CD4-positive, alpha-beta T cell treated with Interferon alpha-2 for 1 hour (primary cell): ENCODE measurements at regions not wholly inside any gene's neighbourhood (a gene's known extent, or its start where the extent isn't known, plus 50 kb on each side); places are given as distances from the start of the nearest gene placed in this dataset.

Experiments
- DNase-seq, 2 donors: peaks; one replicate each; pipeline ENCODE4 v3.0.0-alpha.2; 2020 to 2022

DNA sequence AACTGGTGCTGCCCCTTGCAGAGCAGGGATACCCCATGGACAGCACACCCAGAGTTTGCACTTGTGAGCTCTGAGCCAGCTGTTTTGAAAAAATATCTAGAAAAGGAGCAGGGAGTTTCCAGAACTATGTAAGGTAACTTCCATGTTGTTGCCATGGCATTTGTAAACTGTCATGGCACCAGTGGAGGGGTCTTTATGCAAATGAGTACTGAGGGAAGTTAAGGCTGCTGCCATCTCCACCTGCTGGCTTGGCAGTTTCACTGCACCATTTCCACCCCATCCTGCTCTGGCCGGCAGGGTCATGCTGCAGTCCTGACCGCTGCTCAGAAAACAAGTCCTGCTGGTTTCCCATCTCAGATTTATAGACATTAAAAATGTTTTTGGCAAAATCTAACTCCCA lies 52.3 kb upstream of the SNTG2 start:
- no peak for DNase-seq

DNA sequence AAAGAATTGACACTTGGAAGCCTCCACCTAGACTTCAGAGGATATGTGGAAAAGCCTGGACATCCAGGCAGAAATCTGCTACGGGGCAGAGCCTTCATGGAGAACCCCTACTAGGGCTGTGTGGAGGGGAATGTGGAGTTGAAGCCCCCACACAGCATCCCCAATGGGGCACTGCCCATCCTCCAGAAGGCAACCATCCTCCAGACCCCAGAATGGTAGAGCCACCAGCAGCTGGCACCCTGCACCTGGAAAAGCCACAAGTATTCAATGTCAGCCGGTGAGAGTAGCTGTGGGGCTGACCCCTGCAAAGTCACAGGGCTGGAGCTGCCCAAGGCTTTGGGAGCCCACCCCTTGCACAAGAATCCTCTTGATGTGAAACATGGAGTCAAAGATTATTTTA lies 53.6 kb upstream of the SNTG2 start:
- no peak for DNase-seq

DNA sequence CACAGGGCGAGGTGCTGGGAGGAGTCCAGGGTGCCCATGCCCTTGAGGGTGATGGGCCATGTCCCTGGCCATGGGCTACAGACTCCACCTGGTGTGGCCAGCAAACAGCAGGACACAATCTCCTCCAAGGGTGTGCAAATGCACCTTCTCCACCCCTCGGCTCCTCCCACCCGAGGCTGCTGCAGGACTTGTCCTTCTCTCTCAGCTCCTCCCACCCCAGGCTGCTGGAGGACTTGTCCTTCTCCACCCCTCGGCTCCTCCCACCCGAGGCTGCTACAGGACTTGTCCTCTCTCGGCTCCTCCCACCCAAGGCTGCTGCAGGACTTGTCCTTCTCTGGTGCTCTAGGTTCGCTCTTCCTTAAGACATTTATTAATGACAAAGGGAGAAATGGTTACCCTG lies 57.3 kb upstream of the SNTG2 start:
- no peak for DNase-seq

DNA sequence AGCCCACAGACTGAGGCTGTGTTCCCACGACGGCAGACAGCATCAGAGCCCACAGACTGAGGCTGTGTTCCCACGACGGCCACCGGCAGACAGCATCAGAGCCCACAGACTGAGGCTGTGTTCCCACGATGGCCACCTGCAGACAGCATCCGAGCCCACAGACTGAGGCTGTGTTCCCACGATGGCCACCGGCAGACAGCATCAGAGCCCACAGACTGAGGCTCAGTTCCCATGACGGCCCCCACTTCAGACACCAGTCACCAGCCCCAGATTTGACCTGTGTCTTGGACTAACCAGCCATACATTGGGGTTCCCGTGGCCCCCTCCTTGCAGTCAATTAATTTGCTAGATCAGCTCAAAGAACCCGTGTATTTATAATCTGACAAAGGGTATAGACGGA lies 57.8 kb upstream of the SNTG2 start:
- DNase-seq = no peak

DNA sequence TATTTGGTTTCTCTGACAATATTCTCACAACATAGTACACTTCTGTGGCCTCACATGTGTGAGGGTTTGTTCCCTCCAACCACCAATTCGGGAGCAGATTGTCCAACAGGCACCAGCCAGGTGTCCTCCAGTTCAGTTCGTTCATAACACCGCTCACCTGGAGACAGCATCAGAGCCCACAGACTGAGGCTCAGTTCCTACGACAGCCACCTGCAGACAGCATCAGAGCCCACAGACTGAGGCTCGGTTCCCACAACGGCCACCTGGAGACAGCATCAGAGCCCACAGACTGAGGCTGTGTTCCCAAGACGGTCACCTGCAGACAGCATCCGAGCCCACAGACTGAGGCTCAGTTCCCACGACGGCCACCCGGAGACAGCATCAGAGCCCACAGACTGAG lies 58.2 kb upstream of the SNTG2 start:
- no peak for DNase-seq

DNA sequence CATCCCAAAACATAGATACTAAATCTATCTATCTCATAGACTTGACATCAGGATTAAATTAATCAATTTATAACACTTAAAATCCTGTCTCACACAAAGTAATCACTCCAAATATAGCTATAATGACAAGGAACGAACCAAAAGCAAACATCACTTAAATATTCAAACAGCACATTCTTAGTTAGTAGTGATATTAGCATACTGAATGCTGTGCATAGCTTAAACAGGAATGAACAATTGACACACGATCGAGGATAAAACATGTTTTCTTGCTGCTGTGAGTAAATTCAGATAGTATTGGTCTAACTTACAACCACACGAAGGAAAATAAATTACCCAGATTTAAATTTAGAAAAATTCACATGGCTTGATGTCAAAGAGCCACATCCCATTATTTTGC lies 58.9 kb upstream of the SNTG2 start:
- no peak for DNase-seq

DNA sequence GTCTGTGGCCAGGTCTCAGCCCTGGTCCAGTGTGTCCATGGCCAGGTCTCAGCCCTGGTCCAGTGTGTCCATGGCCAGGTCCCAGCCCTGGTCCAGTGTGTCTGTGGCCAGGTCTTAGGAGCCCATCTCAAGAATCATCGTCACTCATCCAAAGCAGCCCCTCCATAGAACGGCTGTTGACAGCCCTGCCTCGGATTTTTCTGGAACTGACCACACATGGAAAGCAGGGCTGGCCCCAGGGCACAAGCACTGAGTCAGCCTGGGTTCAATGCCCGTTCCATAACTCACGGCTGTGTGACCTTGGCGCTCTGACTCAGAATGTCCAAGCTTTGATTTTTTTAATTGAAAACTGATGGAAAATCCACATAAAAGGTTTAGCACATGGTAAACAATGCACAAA lies 59.9 kb upstream of the SNTG2 start:
- no peak for DNase-seq

DNA sequence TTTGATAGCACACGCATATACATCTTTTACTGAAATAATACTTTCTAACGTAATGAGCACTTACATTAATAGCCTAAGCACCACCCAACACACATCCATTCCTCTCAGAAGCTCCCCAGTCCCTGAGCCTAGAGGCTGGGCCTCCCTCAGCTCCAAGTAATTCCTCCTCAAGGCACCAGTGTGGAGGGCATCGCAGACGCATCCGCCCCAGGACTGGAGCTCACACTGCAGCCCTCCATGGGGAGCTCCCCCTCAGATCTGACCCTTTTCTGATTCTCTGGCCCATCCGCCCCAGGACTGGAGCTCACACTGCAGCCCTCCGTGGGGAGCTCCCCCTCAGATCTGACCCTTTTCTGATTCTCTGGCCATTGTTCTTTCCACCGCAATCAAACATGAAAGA lies 60.4 kb upstream of the SNTG2 start:
- DNase-seq = no peak

DNA sequence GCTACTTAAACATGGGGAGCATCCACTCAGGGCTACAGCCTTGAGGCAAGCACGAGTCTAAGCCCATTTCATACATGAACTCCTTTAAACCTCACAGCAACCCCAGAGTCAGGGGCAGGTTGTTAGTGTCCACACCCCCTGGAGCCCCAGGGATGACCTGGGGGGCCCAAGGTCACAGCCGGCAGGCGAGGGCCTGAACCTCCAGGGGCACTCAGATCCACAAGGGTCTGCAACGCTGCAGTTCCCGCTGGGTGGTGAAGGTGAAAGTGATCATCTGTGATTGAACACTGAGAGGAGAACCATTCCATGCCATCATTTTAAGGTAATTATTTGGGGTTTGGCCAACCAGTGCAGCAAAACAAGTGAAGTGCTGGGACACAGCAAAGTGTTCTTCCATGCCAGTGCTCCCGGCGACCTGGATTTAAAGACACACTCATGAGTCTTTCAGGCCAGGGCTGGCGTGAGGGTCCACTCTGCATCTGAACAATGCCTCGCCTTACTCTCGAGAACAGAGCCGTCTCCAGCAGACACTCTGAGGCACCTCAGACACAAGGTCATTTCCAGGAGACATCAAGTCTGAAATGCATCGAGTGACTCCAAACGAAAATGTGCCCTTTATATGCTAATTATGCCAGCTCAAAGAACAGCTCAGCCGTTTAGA lies 61.6 kb upstream of the SNTG2 start:
- DNase-seq = no peak

DNA sequence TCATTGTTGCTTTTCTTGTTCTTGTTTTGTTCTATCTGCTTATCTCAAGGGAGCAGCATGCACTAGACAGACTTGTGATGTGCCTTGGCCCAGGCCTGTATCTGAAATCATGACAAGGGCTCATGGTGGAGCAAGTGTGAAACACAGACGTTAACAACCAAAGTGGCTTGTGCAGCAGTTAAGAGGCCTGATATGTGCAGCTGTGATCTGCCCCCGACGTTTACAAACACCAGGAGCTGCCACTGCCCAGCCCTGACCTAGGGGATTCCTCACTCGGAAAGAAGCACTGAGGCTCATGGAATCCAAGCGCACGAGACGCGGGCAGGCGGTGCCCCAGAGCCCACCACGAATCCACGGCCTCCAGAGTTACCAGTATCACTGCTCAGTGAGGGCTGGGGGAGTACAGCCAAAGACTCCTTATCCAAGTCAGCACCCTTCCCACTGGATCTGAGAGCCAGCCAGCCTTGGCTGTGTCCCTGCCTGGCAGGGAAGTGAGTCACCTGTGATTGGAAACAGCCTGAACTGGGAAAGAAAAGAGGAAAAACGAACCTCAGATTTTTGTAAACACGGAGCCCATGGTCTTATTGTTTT lies 62.3 kb upstream of the SNTG2 start:
- DNase-seq = no peak

DNA sequence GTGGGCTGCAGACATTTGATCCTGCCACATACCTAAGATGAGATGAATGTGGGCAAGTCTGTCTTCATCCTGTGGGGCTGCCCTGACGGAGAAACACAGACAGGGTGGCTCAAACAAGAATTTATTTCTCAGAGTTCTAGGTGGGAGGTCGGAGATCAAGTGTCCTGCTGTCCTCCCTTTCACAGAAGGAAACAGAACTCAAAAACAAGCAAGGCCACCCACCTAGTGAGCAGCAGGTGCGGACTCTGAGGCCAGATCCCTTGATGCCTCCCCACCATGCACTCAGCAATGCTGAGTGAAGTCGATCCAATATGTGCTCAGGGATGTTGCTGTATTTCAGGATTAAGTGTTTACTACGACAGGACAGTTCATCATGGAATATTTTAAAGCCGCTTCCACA lies 63.0 kb upstream of the SNTG2 start:
- DNase-seq = no peak

DNA sequence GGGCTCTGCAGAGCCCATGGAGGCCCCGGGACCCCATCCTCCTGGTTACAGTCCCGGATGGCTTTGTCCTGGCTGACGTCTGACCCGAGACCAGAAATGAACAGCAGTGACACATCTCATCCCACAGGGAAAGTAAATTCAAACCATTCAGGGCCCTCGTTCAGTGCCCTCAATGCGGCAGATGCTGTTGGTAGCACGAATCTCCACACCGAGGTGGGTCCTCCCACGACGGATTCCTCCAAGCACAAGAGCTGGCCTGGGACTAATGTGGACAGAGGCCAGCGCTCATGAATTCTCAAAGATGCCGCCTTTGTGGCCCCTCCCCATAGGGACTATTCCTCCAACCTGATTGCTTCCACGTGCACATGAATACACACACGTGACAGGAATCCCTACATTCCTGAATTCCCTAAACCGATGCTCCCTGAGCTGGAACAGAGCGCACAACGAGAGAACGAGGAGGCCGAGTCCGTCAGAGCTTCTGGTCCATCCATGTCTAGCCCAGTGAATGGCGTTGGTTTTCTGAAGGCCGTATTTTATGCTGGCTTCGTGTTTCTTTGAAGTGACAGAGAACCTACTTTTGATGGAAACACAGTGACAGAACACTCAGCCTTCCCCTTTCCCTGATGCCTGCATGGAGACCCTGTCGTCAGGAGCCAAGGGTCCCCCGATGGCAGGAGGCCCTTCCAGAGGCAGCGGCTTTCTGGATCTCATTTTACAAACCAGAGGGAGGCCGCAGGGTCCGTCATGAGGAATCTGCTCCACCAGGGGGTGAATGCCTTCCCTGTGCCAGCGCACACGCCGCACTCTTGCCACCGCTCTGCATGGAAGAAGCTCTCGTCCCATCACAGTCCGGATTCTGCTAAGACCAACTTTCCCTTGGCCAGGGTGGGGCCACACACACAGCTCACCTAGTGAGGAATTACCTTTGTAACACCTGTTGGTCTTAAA lies 64.3 kb upstream of the SNTG2 start:
- DNase-seq = no peak

DNA sequence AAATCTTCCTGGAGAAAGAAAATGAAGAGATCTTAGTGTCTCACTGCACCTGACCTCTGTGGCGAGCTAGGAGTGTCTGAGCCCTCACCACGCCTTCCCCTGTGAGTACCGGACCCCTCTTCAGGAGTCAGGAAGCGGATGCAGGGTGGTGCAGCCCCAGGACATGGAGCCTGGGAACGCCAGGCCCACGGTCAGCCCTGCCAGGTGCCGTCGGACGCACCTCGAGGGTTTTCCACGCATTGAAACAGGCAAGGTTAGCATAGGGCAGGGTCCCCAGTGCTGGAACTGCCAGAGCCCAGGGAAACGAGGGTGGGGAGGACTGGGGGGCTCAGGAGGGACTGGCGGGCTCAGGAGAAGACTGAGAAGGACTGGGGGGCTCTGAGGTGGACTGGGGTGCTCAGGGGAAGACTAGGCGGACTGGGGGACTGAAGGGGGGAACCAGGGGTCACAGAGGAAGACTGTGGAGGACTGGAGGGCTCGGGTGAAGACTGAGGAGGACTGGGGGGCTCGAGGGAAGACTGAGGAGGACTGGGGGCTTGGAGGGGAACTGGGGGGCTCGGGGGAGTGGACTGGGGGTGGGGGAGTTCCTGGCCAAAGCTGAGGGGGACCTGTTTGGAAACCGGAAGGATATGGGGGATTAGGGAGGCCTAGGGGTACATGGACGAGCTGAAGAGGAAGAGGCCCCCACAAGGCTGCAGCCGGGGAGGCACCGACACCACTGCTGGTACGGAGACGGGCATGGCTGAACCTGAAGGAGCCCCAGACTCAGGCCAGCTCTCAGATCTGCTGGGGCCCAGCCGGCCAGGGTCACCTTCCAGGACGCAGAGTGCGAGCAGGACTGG lies 65.2 kb upstream of the SNTG2 start:
- no peak for DNase-seq

DNA sequence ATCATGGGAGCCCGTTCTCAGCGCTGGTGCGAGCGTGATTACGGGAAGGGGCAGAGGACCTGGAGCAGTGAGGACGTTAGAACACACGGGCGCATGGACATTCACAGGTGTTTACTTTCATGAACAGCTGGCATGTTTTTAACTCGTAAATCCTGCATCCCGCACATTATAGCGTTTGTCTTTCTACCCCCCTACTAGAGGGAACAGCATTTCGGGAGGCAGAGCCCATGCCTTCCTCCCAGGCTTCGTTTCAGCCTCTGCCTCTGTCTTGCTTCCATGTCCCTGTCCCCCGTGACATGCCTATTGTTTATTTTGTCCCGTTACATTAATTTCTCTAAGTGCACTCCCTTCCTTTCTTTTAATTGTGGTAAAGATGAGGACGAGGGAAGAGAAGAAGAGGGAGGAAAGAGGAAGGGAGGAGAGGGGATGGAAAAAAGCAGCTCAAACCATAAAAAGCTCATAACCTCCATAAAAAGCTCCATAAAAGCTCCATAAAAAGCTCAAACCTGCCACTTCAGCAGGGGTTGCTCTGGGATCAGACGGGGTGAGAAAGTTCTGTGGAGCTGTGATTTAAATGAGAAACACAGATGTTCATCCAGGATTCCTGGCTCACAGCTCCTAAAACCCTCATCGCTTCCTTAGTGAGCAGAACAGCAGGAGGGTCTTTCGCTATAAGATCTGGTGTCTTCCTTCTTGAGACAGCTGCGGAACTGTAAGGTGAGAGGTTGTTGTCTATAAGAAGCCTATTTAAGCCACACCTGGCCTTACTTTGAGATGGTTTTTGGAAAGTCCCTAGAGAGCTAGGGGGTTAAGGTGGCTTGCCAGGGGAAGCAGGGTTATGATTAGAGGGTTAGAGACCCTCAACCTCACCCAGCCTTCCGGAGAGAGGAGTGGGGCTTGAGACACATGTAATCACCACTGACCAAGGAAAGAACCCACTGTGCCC lies 66.6 kb upstream of the SNTG2 start:
- no peak for DNase-seq

DNA sequence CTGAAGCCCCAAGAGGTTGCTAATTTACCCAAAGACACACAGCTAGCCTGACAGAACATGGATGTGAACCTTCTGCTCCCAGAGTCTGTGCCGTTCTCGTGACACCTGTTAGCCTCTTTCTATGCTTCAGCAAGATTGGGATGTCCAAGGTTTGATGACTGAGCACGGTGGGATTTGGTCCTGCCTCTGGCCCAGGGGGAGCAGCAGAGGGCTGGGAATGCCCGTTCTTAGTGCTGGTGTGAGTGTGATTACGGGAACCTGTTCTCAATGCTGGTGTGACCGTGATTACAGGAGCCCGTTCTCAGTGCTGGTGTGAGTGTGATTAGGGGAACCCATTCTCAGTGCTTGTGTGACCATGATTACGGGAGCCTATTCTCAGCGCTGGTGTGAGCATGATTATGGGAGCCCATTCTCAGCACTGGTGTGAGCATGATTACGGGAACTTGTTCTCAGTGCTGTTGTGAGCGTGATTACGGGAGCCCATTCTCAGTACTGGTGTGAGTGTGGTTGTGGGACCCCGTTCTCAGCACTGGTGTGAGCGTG lies 67.3 kb upstream of the SNTG2 start:
- DNase-seq = no peak

DNA sequence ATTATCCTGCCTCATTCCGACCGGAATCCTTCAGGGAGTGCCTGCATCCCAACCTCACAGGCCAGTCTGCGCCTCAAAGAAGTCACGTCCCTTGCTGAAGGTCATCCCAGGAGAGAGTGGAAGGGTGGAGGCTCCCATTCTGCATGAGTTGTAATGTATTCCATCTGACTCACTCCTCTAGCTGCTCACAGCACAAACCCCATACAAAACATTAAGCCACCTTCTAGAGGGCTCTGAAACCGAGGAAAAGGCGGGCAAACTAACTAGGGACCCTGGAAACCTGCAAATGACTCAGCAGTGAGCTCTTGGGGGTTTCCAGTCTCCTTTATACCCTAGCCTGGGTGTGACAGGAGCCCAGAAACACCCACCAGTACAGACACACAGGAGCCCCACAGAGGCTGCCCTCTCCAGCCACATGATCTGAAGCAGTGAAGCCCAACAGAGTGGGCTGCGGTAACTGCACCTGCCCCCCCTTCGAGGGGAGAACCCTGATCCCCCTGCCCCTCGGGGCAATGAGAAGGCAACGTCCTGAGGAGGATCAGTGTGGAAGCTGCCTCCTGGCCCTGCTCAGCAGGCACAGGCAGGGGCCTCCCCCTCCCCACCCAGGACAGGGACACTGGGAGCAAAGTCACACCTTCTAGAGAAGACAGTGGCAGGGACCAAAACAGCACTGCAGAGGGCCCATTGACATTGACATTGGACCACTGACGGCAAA lies 69.3 kb upstream of the SNTG2 start:
- no peak for DNase-seq

DNA sequence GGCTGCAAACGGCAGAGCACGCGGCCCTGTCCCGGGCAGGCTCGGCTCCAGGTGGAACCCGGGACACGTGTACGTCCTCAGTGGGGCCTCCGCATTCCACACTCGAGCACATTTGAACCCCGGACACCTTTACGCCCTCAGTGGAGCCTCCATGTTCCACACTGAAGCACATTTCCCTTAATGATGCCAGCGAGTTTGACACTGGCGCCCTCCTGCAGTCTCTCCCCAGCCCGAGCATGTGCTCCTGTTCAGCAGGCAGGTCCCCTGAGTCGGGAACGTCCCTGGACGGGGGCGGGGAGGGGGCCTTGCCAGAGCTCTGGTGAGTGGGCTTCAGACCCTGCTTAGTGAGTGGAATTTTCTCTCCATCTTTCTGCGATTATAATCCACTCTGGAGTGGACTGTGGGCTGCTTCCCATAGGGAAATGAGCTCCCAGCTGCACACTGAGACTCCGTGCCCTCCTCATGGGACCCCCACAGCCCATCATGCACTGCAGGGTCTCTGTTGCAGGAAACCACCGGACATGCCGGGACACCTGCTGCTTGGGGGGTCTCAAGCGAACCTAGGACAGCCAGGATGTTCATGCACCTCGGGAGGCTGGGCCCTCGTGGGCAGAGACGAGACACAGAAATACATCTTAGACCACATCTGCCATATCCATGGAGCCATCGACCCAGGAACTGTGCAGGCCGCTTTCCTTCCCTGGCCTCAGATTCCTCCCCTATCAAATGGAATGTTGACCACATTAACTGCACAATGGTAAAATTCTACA lies 70.3 kb upstream of the SNTG2 start:
- no peak for DNase-seq

DNA sequence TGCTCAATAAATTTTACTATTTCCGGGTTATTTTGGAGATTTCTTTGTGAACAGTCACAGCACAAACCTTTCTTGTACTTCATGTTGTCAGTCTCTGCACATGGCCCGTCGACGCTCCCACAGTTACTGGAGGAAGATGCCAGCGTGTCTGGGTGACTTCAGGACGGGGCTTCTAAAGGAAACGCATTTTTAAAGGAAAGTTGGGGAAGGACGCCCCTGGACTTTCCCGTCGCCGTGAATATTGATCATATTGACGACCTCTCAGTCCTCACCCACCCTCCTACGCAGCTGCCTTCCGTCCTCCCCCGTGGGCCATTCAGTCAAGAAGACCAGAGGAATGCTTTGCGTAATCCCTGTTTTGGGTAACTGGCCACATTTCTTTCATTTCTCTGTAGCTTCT lies 71.1 kb upstream of the SNTG2 start:
- DNase-seq = no peak

DNA sequence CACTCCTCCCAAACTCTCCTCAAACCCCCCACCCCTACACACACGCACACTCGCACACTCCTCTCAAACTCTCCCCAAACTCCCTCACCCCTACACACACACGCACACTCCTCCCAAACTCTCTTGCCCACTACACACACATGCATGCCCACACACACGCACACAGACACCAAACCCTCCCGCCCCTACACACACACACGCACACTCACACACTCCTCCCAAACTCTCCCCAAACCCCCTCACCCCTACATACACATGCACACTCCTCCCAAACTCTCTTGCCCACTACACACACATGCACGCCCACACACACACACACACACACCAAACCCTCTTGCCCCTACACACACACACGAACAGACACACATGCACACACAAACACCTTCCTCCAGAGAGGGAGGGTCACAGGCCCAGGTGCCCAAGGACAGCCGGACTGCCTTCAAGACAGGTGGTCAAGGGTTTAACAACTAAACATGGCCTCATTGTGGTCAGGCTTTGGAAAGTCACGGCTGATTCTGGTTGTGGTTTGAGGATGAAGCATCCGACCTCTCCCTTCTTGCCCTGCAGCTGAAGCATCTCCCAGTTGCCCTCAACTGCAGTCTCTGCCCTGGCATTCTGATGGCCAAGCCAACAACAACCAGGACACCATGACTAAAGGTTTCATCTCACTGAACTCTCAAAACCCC lies 72.3 kb upstream of the SNTG2 start:
- DNase-seq = no peak

DNA sequence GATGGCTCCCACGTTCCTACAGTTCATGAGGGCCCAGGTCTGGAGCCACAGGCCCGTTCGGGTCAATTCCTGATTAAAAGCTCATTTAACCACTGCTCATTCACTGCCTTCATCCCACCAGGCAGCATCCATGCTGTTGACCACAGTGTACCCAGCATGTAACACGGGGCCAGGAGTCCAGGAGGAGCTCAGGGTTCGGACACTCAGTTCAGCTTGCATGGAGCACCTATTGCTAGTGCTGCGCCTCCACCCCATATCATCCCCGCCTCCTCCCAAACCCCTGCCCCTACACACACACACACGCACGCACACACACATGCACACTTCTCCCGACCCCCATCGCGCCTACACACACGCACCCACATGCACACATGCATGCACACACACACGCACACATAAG lies 72.9 kb upstream of the SNTG2 start:
- DNase-seq = no peak
